SU-DHL-6 (cell line): ENCODE measurements at regions not wholly inside any gene's neighbourhood (a gene's known extent, or its start where the extent isn't known, plus 50 kb on each side); places are given as distances from the start of the nearest gene placed in this dataset.

Experiments used
- H2AFZ ChIP-seq: fragments of 200-600 bp; sonication (generic); 2 replicates; pipeline ENCODE4 v1.6.1; 2014; ENCODE audit warnings: low read depth, mild to moderate bottlenecking, moderate library complexity, mixed read lengths, antibody characterized with exemption, low read length; ENCODE audit not compliant: severe bottlenecking
- H3F3A ChIP-seq: fragments of 200-600 bp; shearing (Covaris generic); 2 replicates; pipeline ENCODE4 v1.6.0; 2016; ENCODE audit warnings: antibody characterized with exemption, mild to moderate bottlenecking; ENCODE audit not compliant: insufficient read depth
- H3K27ac ChIP-seq: fragments of 200-600 bp; sonication (generic); 2 replicates; pipeline ENCODE4 v1.5.1; 2016; ENCODE audit warnings: low read depth, mild to moderate bottlenecking, low read length, moderate library complexity, mixed read lengths
- H3K27me3 ChIP-seq: fragments of 200-600 bp; sonication (generic), shearing (Covaris generic); 2 replicates; pipeline ENCODE4 v1.6.0; 2014; ENCODE audit warnings: mild to moderate bottlenecking, low read length
- H3K36me3 ChIP-seq: fragments of 200-600 bp; sonication (generic); 2 replicates; pipeline ENCODE4 v1.6.1; 2014; ENCODE audit warnings: mild to moderate bottlenecking, low read length, mixed read lengths
- H3K4me2 ChIP-seq: fragments of 300-600, 200-600 bp; shearing (Covaris generic), sonication (generic); 2 replicates; pipeline ENCODE4 v1.6.0; 2014; ENCODE audit warnings: low read length, low read depth, mild to moderate bottlenecking; ENCODE audit not compliant: poor library complexity, severe bottlenecking
- H3K4me3 ChIP-seq: fragments of 200-600 bp; sonication (generic); 2 replicates; pipeline ENCODE4 v1.5.1; 2014; ENCODE audit warnings: antibody characterized with exemption, low read length, mild to moderate bottlenecking, mixed read lengths; ENCODE audit not compliant: insufficient read depth, poor library complexity, severe bottlenecking
- H3K79me2 ChIP-seq: fragments of 200-600 bp; sonication (generic); 2 replicates; pipeline ENCODE4 v1.6.1; 2014; ENCODE audit warnings: mild to moderate bottlenecking, low read length, moderate library complexity; ENCODE audit not compliant: insufficient read depth
- H3K9ac ChIP-seq: fragments of 200-600 bp; sonication (generic); 2 replicates; pipeline ENCODE4 v1.7.0; 2014; ENCODE audit warnings: mild to moderate bottlenecking, low read length
- H3K9me2 ChIP-seq: fragments of 200-600 bp; sonication (generic); replicated peaks from 2 replicates; pipeline ENCODE4 v1.6.1; 2014; ENCODE audit warnings: low read length; ENCODE audit not compliant: insufficient read depth
- H3K9me3 ChIP-seq: fragments of 200-600 bp; sonication (generic); 2 replicates; pipeline ENCODE4 v1.6.1; 2014; ENCODE audit warnings: low read length, mixed read lengths; ENCODE audit not compliant: insufficient read depth
- H4K20me1 ChIP-seq: fragments of 200-600 bp; sonication (generic); 2 replicates; pipeline ENCODE4 v1.6.1; 2014; ENCODE audit warnings: low read depth, mild to moderate bottlenecking, antibody characterized with exemption, low read length, moderate library complexity, mixed read lengths
- CTCF ChIP-seq: fragments of 200-600 bp; sonication (generic); IDR thresholded peaks from one replicate; pipeline ENCODE4 v1.5.1; 2017; ENCODE audit warnings: antibody characterized with exemption, mild to moderate bottlenecking, low read length, moderate library complexity; ENCODE audit not compliant: insufficient read depth, poor library complexity, severe bottlenecking
- EZH2phosphoT487 ChIP-seq: fragments of 200-600 bp; sonication (generic), shearing (Covaris generic); conservative IDR thresholded peaks from 2 replicates; pipeline ENCODE4 v1.6.1; 2018; ENCODE audit warnings: mild to moderate bottlenecking, antibody characterized with exemption, low read length, moderate library complexity, mixed read lengths

GRCh38 chr3:102099913-102100312, 250.6 kb downstream of the NFKBIZ start:
- Histone ChIP-seq H3K27me3 (no peaks in the 10 kb centered on the region), H2AFZ (no peak overlapping the region), H4K20me1 (no peaks in the 10 kb centered on the region), H3K79me2 (no peaks in the 10 kb centered on the region), H3K4me3 (no peak overlapping the region), H3K27ac (no peak overlapping the region), H3K36me3 (no peaks in the 10 kb centered on the region), H3F3A (no peaks in the 10 kb centered on the region), H3K9me2 (no peaks in the 10 kb centered on the region), H3K4me2 (no peak overlapping the region), H3K9me3 (no peaks in the 10 kb centered on the region), H3K9ac (no peak overlapping the region)
- TF ChIP-seq CTCF: no peak
- no peak for TF ChIP-seq EZH2phosphoT487

- no peaks in the 10 kb centered on the region for H3K27me3 ChIP-seq
- H3K27ac ChIP-seq: no peak overlapping the region
- H3K9ac ChIP-seq: no peak overlapping the region
- H2AFZ ChIP-seq: no peak overlapping the region
- no peaks in the 10 kb centered on the region for H3K36me3 ChIP-seq
- no peaks in the 10 kb centered on the region for H3F3A ChIP-seq
- H3K9me2 ChIP-seq: no peaks in the 10 kb centered on the region
- H3K9me3 ChIP-seq: no peaks in the 10 kb centered on the region
- no peak for TF ChIP-seq EZH2phosphoT487
- TF ChIP-seq CTCF: no peak
- H3K4me2 ChIP-seq: no peak overlapping the region
- H3K79me2 ChIP-seq: no peaks in the 10 kb centered on the region
- no peak overlapping the region for H3K4me3 ChIP-seq
- no peaks in the 10 kb centered on the region for H4K20me1 ChIP-seq
Measured at GRCh38 chr3:102102394-102102793, 253.1 kb downstream of the NFKBIZ start.

GRCh38 chr3:102104033-102104432, 254.7 kb downstream of the NFKBIZ start:
- Histone ChIP-seq H3K9me2 (no peaks in the 10 kb centered on the region), H3K79me2 (no peaks in the 10 kb centered on the region), H3F3A (no peaks in the 10 kb centered on the region), H3K4me3 (no peak overlapping the region), H3K9ac (no peak overlapping the region), H3K27ac (no peak overlapping the region), H3K9me3 (no peaks in the 10 kb centered on the region), H4K20me1 (no peaks in the 10 kb centered on the region), H3K36me3 (no peaks in the 10 kb centered on the region), H2AFZ (no peak overlapping the region), H3K4me2 (no peak overlapping the region), H3K27me3 (no peaks in the 10 kb centered on the region)
- no peak for TF ChIP-seq CTCF
- TF ChIP-seq EZH2phosphoT487: no peak

GRCh38 chr3:102105193-102105592, 255.9 kb downstream of the NFKBIZ start:
- TF ChIP-seq EZH2phosphoT487: no peak
- no peak for TF ChIP-seq CTCF

More at GRCh38 chr3:102105193-102105592, 255.9 kb downstream of the NFKBIZ start:
- Histone ChIP-seq H3K27ac (no peak overlapping the region), H3K79me2 (no peaks in the 10 kb centered on the region), H3K36me3 (no peaks in the 10 kb centered on the region), H2AFZ (no peak overlapping the region), H3K9me3 (no peaks in the 10 kb centered on the region), H3F3A (no peaks in the 10 kb centered on the region), H4K20me1 (no peaks in the 10 kb centered on the region), H3K9me2 (no peaks in the 10 kb centered on the region), H3K4me3 (no peak overlapping the region), H3K4me2 (no peak overlapping the region), H3K27me3 (no peaks in the 10 kb centered on the region), H3K9ac (no peak overlapping the region)
